Activated CD8-positive, alpha-beta memory T cell treated with anti-CD3 and anti-CD28 coated beads for 4 hours (primary cell): ENCODE measurements at regions not wholly inside any gene's neighbourhood (a gene's known extent, or its start where the extent isn't known, plus 50 kb on each side); places are given as distances from the start of the nearest gene placed in this dataset.

Source experiments
- DNase-seq, 2 donors: peaks; one replicate each; pipeline ENCODE4 v3.0.0-alpha.2; 2020; ENCODE audit warnings: low read depth in 2 of 2

DNA sequence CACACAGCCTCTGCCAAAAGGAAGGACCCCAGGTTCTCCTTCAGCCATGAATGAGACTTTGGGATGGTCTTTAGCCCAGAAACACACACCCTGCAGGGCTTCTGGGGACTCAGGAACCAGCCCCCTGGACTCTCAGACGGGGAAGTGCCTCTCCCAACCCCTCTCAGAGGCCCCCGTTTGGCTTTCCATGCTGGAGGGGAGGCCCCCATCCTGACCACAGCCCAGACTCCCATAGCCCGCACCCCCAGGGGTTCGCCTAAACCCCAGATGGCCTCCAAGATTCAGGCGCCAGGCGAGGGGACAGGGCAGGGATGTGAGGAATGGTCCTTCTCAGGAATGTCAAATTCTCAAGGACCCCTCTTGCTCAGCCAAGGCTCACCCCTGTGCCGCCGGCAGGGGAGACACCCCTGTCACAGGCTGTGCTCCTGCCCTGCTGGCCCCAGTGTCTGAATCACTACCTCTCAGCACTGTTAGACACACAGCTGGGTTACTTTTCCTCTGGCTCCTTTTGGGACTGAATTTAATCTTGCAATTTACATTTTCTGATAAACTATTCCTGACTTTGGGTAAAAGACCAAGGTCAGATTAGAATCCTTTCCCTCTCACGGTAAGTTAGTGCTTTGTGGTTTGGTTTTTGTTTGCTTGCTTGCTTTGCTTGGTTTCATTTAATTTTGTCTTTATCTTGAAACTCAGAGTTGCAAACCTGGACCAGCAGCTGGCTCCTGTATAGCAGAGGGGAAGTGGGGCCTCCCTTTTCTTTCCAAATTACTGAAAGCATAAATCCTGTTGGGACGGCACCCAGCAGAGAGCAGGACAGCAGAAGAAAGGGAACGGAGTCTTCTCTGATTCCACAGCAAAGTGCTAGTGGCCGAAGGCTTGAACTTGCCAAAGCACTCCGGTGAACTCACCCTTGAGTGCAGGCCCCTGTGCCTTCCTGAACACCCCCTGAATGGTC, 198.9 kb upstream of the RAB6C start:
- no peak for DNase-seq

DNA sequence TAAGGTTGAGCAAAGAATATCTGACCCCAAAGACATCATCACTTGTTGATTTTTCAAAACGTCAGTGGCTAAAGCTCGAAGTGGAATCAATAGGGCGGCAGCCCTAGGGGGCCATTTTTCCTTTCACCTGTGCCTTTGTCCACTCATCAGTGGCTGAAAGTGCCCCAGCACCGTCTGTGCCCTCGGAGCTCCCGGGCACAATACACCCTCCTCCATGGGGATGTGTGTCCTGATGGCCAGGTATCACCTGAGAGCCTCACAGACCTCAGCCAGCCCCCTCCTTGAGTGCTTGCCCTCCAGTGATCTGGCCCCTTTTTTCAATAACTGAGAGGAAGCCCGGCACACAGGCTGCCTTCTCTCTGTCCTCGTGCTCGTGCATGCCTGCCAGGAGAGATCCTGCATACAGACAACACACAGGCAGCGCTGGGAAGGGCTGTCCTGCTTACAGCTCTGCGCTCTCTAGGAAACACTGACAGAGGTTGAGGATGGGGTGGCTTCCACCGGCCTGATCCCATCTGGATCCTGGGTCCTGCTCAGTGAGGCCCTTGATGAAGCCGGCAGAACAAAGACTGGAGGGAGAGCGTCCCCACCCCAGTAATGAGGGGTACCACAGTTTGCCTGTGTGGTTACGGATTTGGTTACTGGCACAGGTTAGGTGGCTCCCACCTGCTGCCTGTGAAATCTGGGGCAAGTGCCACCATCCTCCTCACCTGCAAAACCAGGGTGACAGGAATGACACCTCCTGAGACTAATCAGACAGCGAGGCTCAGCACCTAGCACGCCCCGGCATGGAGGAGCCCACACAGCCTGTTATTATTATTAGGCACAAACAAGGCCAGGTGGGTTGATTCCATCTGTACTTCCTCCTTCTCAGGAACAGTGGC, 197.5 kb upstream of the RAB6C start:
- no peak for DNase-seq

DNA sequence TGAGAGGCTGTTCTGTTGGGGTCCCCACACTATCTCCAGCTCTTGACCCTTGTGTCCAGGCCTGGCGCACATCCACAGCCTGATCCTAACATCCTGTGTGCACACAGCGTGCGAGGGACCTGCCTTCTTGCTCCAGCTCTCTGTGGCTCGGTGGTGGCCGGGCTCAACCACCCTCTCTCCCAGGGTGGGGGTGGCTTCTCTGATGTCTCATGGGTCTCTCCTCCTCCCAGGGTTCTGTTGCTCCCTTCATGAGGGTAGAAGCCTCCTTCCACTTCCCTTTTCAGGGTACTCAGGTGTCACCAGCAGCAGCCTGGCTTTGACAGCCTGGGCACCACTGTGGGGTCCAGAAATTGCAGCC, 196.9 kb upstream of the RAB6C start:
- no peak for DNase-seq

DNA sequence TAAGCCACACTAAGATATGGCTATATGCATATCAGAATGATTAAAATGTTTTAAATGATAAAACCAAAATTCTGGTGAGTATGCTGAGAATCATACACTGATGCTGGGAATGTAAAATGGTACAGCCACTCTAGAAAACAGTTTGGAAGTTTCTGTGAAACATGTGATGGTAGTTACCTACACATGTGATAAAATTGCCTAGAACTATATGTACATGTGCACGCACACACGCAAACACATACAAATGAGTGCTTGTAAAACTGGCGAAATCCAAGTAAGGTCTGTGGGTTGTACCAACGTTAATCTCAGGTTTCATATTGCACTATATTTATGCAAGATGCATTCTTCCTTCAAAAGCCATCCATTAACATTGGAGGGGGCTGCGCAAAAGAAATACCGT, 195.0 kb upstream of the RAB6C start:
- DNase-seq = no peak

DNA sequence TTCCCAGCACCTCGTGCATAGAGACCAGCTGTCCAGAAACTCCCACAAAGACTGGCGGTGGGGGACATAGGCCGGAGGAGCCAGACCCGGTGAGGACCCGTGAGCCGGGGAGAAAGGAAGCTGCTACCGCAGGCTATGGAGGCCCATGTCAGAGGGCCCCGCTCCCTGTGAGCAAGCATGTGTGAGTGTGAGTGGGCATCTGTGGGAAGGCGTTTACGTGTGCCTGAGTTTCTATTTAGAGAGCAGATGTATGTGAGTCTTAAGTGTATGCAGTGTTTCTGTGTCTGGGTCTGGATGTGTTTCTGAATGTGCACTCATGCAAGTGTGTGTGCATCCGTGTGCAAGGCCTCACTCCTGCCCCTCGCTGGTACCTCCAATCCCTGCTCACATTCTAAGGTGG, 187.8 kb upstream of the RAB6C start:
- no peak for DNase-seq

DNA sequence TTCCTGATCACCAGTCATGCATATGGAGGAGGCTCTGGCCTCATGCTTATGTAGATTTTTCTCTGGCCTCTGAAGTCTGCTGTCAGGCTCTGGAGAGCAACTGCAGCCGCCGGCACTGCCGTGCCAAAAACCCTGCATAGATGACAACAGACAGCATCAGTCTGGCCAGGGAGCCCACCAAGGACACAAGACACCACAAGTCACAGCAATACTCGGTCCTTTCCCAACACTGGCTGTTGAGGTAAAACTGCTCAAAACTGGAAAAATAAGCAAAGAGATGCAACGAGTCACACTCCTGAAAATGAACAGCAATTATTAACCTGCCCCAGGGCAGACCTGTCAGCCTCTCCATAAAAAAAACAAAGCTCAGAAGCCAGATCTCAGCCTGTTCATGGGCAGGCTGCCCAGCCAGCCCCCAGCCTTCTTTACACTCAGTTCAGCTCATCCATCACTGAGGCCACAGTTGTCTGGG, 186.0 kb upstream of the RAB6C start:
- DNase-seq = no peak

DNA sequence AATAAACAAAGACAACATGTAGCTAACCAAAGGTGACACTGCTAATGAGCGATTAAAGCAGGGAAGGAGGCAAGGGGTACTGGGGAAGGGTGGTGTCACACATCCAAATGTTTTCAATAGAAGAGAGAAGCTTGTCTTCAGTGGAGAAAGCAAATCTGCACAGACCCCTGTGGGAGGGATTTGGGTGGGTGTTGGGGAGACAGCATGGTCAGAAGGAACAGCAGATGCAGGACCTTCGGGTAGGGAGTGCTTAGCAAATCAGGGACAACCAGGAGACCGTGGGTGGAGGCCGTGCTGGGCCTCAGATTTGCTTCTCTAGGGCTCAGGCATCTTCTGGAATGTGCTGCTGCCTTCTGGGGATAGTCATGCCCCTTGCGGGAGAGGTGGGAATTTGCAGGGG, 185.3 kb upstream of the RAB6C start:
- DNase-seq = no peak

DNA sequence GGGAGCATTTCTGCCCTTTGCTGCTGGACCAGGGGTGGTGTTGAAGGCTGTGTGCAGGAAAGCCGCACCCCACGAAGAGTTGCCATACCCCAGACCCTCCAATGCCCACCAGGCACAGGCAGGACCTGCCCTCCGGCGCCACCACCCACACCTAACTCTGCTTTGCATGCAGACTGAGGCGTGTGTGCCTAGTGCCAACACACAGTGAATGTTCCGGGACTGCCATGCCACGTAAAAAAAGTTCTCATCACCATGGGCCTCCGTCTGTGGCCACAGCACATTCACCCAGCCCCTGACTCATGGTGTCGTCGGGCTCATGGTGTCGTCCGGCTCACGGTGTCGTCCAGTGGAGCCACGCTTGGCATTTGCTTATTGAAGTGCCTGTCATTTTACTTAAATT, 184.9 kb upstream of the RAB6C start:
- no peak for DNase-seq

DNA sequence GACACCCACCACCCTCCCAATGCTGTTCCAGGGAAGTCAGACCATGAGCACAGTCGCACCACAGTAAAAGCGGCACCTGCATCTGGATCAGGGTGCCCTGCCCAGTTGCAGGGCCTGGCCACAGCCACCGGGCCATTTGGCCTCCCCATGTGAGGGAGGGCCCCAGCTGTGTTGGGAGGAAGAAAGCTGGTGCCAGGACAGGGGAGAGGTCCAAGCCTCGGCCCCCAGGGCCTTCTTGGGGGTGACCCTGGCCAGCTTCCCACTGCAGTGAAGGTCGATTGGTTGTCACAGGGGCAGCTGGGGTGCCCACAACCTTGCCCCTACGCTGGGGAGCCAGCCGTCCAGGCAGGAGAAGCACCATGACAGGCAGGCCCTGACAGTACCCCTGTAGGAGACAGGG, 183.2 kb upstream of the RAB6C start:
- no peak for DNase-seq

DNA sequence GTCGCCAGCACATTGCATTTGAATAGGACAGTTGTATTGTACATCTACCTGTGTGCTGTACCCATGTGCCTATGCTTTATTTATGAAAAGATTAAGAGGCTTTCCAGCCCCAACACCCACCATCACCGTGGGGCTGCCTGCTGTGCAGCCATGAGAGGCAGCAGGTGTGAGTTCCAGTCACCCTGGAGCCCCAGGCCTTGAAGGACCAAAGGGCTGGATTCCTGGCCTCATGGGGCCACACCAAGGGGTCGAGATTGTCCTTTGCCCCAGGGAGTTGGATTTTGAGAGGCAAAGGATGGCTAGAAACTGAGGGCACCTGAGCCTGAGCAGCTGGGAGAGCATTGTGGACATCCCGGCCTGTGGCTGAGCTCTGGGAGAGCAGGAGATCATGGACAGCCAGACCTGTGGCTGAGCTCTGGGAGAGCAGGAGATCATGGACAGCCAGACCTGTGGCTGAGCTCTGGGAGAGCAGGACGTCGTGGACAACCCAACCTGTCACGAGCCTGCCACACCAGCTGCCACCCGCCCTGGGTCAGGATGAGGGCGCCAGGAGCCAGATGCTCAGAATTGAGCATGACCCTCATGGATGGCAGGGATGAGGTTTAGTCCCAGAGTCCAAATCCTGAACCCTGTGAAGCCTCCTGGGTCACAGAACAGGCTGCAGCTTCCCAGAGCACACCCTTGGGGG, 182.5 kb upstream of the RAB6C start:
- no peak for DNase-seq

DNA sequence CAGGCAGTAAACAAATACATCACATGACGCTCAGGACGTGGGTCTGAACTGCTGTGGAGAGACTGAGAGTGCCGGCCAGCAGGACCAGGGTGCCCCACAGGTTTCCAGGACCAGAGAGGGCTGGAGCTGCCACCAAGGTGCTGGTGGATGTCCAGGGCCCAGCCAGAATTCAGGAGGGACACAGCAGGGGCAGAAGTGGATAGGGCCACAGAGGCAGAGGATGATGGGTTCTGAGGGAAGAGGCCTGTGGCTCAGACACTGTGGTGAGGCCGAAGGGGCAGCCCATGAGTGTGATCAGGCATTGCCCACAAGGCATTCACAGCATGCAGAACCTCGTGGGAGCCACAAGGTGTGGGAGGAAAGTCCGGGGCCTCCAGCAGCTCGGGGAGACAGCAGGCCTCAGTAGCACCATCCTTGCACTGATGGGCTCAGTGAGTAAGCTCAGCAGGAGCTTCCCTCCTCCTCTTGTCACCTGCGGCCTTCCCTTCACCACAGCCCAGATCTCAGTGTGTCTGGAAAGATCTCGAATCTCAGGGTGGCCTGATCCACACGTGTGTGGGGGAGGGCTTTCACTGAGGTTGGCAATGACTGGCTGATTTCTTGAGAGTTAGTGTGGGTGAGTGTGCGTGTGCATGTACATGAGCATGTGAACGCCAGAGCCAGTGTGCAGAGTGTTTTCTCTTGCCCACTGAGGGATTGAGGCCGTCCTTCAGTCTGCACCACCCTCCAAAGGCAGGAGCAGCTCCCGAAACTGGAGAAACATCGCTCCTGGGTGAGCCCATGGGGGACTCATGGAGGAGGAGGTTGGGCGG, 181.8 kb upstream of the RAB6C start:
- no peak for DNase-seq

DNA sequence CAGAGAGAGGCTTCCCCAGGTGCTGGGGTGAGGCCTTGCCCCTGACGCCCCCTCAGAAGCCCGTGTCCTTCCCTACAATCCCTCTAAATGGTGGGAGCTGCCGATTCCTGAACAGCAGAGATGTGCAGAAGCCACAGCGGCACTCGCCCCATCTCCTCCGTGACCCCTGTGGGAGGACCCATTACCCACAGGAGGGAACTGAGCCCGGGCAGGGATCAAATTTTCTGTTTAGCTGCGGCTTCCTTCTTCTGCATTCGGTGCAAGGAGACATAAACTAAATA, 181.2 kb upstream of the RAB6C start:
- DNase-seq = no peak

DNA sequence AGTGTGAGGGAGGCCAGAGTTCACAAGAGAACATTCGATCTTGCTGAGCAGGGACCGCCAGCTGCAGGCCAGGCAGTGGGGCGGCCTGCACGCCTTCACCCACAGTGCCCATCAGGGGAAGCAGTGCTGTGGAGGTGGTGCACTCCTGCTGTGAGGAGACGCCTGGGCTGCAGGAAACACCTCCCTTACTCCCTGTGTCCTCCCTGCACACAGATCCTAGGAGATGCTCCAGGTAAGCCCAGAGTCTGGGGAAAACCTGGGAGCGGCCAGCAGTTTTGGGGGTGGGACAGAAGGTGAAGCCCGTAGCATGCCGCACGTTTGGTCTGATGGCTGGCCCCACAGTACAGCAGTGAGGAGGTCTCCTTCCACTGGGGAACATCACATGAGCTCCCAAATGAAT, 180.8 kb upstream of the RAB6C start:
- no peak for DNase-seq

DNA sequence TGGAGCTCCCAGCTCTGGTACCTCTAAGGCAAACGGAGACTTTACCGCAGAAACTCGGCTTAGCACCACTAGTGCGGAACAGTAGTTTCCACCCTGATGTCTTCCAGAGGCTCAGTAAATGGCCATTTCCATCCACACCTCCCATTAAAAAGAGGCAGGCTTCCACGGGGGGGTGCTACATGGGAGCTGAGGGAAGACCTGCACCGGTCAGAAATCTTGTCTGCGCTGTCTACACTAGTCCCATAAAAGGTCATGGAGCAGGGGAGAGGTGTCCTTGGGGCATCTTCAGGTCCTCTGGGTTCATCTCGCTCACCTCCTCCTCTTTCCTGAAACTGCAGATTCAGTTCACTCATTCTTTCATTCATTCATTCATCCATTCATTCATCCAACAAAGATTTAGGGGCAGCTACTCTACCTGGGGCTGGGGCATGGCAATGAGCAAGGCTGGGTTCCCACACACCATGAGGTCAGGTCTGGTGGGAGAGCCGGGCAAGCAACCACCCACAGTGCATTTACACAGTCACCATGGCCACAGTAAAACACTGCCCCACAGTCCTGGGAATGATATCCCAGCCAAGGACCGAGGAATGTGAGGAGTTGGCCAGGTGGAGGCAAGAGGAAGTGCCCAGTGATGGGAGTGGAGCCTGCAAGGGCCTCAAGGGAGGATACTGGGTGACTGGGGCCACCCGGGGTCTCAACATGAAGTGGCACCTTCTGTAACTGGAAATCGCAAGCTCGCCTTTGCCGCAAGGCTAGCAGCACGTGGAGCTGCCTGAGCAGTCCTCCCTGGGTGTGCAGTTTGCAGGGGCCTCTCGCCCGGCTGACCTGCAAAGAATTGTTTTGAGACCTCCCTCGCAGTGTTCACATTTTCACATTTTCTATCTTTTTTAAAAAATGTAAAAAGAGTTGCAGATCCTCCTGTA, 180.2 kb upstream of the RAB6C start:
- DNase-seq = no peak

DNA sequence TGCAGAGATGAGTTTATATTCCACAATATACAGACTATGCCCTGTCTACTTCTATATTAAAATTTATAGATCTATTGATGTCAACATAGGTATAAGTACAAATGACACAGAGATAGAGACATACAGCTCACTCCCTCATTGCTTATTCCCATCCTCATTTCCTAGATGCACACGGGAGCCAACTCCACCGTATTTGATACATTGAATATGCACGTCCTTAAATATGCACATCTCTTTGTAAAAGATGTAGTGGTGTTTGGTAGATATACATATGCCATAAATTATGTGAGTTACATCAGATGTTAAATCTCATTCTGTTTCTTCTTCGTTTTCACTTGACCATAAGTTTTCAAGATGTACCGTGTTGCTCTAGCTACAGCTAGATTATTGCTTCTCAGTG, 179.2 kb upstream of the RAB6C start:
- DNase-seq = no peak

DNA sequence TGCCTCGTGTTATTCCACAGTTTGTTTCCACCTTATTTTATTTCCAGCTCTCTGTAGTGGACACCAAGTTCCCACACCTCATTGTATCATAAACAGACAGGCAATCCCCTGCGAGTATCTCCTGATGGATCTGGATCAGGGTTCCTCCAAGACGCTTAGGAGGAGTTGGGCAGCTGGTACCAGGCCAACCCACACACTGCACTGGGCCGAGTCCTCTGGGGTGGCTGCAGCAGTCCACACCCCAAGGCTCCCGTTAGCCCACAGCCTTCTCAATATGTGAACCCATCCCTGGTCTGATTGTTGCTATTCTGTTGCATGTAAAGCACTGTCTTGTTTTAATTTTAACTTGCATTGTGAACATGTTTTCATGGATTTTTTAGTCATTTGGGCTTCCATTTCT, 178.8 kb upstream of the RAB6C start:
- DNase-seq = no peak

DNA sequence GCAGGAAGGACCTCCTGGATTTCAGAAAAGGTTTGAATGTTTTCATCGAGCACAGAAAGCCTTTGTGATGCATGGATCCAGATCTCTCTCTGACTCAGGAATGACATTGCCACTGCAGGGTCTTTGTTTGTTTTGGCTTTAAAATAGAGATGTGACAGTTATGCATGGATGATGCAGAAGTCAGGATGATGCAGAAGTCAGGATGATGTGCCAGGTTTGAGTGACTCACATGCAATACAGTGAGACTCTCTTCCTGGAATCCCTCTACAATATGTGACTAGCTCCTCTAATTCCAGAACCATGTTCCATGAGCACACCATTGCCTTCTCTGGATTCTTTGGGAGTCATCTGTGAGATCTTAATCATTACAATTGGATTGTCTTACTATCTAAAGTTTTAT, 177.9 kb upstream of the RAB6C start:
- no peak for DNase-seq

DNA sequence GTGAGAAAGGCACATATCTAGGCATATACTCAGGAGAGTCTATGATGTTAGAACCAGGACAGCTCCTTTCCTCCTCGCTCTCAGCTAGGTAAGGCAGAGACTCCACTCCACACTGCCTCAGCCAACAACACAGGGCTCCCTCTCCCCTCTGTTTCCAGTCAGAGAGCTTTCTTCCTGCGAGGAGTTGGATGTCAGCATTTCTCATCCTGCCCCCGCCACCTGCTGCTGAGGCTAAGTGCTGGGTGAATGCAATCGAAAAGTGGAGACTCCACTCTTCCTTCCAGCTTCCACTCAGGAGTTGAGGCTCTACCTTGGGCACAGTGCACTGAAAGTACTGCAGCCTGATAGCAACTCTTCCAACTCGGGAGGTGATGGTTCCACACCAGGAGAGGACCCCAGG, 177.2 kb upstream of the RAB6C start:
- no peak for DNase-seq

DNA sequence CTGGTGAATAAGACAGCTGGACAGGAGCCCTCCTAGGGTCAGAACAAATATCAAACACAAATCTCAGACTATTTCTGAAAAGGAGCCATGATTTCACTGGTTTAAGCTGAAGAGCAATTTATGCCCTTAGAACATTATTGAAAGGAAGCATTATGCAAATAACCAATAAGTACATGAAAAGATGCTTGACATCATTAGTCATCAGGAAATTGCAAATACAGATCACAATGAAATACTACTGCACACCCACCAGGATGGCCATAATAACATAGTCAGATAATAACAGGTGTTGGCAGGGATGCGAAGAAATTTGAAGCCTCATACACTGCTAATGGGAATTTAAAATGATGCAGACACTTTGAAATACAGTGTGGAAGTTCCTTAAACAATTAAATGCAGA, 176.4 kb upstream of the RAB6C start:
- DNase-seq = no peak

DNA sequence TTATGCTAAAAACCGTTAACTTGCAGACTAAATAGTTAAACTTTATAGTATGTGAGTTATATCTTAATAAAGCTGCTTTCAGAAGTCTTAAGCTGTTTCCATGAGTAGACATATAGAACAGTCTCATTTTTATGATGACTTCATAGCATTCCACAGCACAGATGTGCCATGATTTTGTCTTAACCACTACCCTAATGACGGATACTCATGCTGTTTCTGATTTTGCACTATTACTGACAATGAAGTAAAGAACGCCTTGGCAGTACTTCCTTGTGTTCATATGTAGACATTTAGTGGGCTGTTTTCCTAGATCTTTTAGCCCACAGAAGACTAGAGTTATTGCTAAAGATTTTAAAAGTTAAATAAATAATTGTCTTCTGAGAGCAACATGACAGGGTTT, 175.6 kb upstream of the RAB6C start:
- DNase-seq = no peak

DNA sequence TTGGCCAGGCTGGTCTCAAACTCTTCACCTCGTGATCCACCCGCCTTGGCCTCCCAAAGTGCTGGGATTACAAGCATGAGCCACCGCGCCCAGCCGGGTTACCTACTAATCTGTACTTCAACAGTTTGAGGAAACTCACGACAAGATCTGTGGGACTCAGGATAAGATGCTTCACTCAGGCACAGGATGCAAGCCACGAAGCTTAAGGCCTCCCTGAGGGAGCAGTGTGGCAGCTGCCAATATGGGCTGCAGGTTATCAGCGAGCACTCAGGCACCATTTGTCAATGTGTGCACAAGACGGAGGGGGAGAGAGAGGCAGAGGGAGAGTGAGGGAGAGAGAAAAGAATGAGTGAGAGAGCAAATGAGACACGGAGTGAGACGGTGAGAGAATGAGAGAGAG, 173.6 kb upstream of the RAB6C start:
- DNase-seq = no peak
